ENCODE measurements at regions not wholly inside any gene's neighbourhood (a gene's known extent, or its start where the extent isn't known, plus 50 kb on each side); places are given as distances from the start of the nearest gene placed in this dataset.

DNA sequence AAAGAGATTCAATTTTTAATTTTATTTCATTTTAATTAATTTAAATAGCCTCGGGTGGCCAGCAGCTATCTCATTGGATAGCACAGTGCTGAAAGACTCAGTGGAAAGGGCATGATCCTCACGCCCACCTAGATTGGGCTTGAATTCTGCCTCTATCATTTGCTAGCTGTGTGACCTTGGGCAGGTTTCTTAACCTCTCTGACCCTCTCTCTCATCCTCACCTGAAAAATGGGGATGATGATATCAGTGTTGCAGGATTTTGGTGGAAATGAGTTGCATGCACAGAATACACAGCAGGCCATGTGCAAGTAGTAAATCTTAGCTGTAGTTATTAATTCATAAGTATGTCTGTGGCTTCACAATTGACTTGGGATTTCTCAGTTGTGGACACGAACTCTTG, 272.4 kb upstream of the XYLT1 start:
- TF ChIP-seq, protein P1, sequence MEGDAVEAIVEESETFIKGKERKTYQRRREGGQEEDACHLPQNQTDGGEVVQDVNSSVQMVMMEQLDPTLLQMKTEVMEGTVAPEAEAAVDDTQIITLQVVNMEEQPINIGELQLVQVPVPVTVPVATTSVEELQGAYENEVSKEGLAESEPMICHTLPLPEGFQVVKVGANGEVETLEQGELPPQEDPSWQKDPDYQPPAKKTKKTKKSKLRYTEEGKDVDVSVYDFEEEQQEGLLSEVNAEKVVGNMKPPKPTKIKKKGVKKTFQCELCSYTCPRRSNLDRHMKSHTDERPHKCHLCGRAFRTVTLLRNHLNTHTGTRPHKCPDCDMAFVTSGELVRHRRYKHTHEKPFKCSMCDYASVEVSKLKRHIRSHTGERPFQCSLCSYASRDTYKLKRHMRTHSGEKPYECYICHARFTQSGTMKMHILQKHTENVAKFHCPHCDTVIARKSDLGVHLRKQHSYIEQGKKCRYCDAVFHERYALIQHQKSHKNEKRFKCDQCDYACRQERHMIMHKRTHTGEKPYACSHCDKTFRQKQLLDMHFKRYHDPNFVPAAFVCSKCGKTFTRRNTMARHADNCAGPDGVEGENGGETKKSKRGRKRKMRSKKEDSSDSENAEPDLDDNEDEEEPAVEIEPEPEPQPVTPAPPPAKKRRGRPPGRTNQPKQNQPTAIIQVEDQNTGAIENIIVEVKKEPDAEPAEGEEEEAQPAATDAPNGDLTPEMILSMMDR (IDR thresholded peaks at IDR 0.05 in 8 of 11, conservative IDR thresholded peaks at IDR 0.05 in 3 of 11): no peak
- no peak for TF ChIP-seq POLR2A (IDR thresholded peaks at IDR 0.05)
